Neural cell (in vitro differentiated cells): ENCODE measurements at regions not wholly inside any gene's neighbourhood (a gene's known extent, or its start where the extent isn't known, plus 50 kb on each side); places are given as distances from the start of the nearest gene placed in this dataset.

Experiments
- H2AFZ ChIP-seq: fragments of 200-600, 300-800 bp; sonication (generic), shearing (Covaris generic); 2 replicates; pipeline ENCODE4 v1.6.0; 2014; ENCODE audit warnings: low read depth, mild to moderate bottlenecking, antibody characterized with exemption, low read length, moderate library complexity
- H3F3A ChIP-seq: fragments of 200-600 bp; shearing (Covaris generic); 2 replicates; pipeline ENCODE4 v1.6.1; 2016; ENCODE audit warnings: mild to moderate bottlenecking, moderate library complexity, mixed read lengths, antibody characterized with exemption, low read length; ENCODE audit not compliant: insufficient read depth, poor library complexity, severe bottlenecking
- H3K27ac ChIP-seq: fragments of 200-600, 300-800 bp; sonication (generic), shearing (Covaris generic); 2 replicates; pipeline ENCODE4 v1.5.1; 2014; ENCODE audit warnings: mild to moderate bottlenecking, low read length, moderate library complexity
- H3K27me3 ChIP-seq: fragments of 300-800, 200-600 bp; sonication (generic), shearing (Covaris generic); 2 replicates; pipeline ENCODE4 v1.6.0; 2014; ENCODE audit warnings: mild to moderate bottlenecking, low read depth, low read length, moderate library complexity; ENCODE audit not compliant: insufficient read depth
- H3K36me3 ChIP-seq: fragments of 300-800, 200-600 bp; sonication (generic), shearing (Covaris generic); 2 replicates; pipeline ENCODE4 v1.5.1; 2014; ENCODE audit warnings: mild to moderate bottlenecking, antibody characterized with exemption, low read length, moderate library complexity; ENCODE audit not compliant: insufficient read depth
- H3K4me2 ChIP-seq: fragments of 300-800, 200-600 bp; sonication (generic), shearing (Covaris generic); 2 replicates; pipeline ENCODE4 v1.6.0; 2014; ENCODE audit warnings: mild to moderate bottlenecking, low read length
- H3K4me3 ChIP-seq: fragments of 300-800, 200-600 bp; sonication (generic), shearing (Covaris generic); 2 replicates; pipeline ENCODE4 v1.5.1; 2014; ENCODE audit warnings: mild to moderate bottlenecking, low read length, moderate library complexity
- H3K79me2 ChIP-seq: fragments of 200-600 bp; shearing (Covaris generic); replicated peaks from 2 replicates; pipeline ENCODE4 v1.6.0; 2014; ENCODE audit warnings: mild to moderate bottlenecking, low read length, moderate library complexity; ENCODE audit not compliant: insufficient read depth
- H3K9ac ChIP-seq: fragments of 300-800, 200-600 bp; sonication (generic), shearing (Covaris generic); 2 replicates; pipeline ENCODE4 v1.6.1; 2016; ENCODE audit warnings: mild to moderate bottlenecking, low read length, mixed read lengths
- H3K9me2 ChIP-seq: fragments of 200-600 bp; shearing (Covaris generic); 2 replicates; pipeline ENCODE4 v1.6.1; 2016; ENCODE audit warnings: mild to moderate bottlenecking, low read length, mixed read lengths; ENCODE audit not compliant: insufficient read depth
- H3K9me3 ChIP-seq: fragments of 200-600, 300-800 bp; sonication (generic), shearing (Covaris generic); 2 replicates; pipeline ENCODE4 v1.6.1; 2016; ENCODE audit warnings: mild to moderate bottlenecking, mixed run types, low read length, moderate library complexity, mixed read lengths
- H4K20me1 ChIP-seq: fragments of 200-600 bp; shearing (Covaris generic); 2 replicates; pipeline ENCODE4 v1.6.1; 2016; ENCODE audit warnings: mild to moderate bottlenecking, mixed run types; ENCODE audit not compliant: insufficient read depth
- EP300 ChIP-seq: fragments of 450-650 bp; conservative IDR thresholded peaks from 2 replicates; pipeline ENCODE4 v1.6.1; 2014; ENCODE audit warnings: antibody characterized with exemption, mild to moderate bottlenecking, moderate library complexity; ENCODE audit not compliant: poor library complexity, severe bottlenecking
- EZH2 ChIP-seq: fragments of 200-600, 300-800 bp; shearing (Covaris generic), sonication (generic); IDR thresholded peaks from 2 replicates; pipeline ENCODE4 v1.6.1; 2014; ENCODE audit warnings: antibody characterized with exemption, low read length, borderline replicate concordance, mild to moderate bottlenecking; ENCODE audit not compliant: insufficient read depth, poor library complexity, severe bottlenecking
- MXI1 ChIP-seq: fragments of 450-650 bp; conservative IDR thresholded peaks from 2 replicates; pipeline ENCODE4 v1.6.1; 2014; ENCODE audit warnings: antibody characterized with exemption, mild to moderate bottlenecking; ENCODE audit not compliant: poor library complexity, severe bottlenecking
- POLR2AphosphoS5 ChIP-seq: IDR thresholded peaks from 2 replicates; pipeline ENCODE4 v1.6.1; 2012
- RAD21 ChIP-seq: fragments of 450-650 bp; conservative IDR thresholded peaks from 2 replicates; pipeline ENCODE4 v1.6.1; 2014; ENCODE audit warnings: antibody characterized with exemption, mild to moderate bottlenecking, moderate library complexity
- SMC3 ChIP-seq: fragments of 450-650 bp; conservative IDR thresholded peaks from 2 replicates; pipeline ENCODE4 v1.6.1; 2014; ENCODE audit warnings: antibody characterized with exemption, mild to moderate bottlenecking, moderate library complexity; ENCODE audit not compliant: poor library complexity
- TAF1 ChIP-seq: IDR thresholded peaks from 2 replicates; pipeline ENCODE4 v1.6.1; 2012; ENCODE audit warnings: low read depth
- TF ChIP-seq, protein P1 (sequence below): fragments of 450-650 bp; IDR thresholded peaks from 2 replicates; pipeline ENCODE4 v1.5.1; 2014; ENCODE audit warnings: antibody characterized with exemption, mild to moderate bottlenecking, moderate library complexity; ENCODE audit not compliant: poor library complexity, severe bottlenecking
- TF ChIP-seq, protein P2 (sequence below): IDR thresholded peaks from 2 replicates; pipeline ENCODE4 v1.6.1; 2012; ENCODE audit warnings: borderline replicate concordance

DNA sequence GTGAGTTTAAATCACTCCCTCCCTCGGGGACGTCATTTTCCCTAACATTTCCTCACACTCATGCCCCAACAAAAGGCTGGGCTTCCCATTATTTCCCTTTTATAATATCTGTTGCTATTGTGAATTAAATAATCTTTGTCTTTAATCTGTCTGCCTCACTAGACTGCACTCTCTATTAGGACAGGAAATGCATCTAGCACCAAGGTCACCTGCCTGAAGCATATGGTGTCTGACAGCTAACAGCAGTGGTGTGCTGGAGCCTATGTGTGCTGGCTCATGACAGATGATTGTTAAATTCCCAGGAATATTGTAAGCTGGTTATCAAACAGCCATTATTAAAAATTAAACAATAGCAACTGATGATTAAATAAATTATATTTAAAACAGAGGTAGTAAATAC is 237.0 kb upstream of the CEP162 start:
- no peaks in the 10 kb centered on the region for H3K9me2 ChIP-seq
- no peak overlapping the region for H3K4me3 ChIP-seq
- H3F3A ChIP-seq, result no peaks in the 10 kb centered on the region
- no peaks in the 10 kb centered on the region for H3K27me3 ChIP-seq
- no peak overlapping the region for H3K9ac ChIP-seq
- no peaks in the 10 kb centered on the region for H4K20me1 ChIP-seq
- no peaks in the 10 kb centered on the region for H3K9me3 ChIP-seq
- H2AFZ ChIP-seq, result no peak overlapping the region
- no peaks in the 10 kb centered on the region for H3K36me3 ChIP-seq
- no peak overlapping the region for H3K4me2 ChIP-seq
- H3K27ac ChIP-seq, result no peak overlapping the region
- no peaks in the 10 kb centered on the region for H3K79me2 ChIP-seq
- TF ChIP-seq, protein P1, sequence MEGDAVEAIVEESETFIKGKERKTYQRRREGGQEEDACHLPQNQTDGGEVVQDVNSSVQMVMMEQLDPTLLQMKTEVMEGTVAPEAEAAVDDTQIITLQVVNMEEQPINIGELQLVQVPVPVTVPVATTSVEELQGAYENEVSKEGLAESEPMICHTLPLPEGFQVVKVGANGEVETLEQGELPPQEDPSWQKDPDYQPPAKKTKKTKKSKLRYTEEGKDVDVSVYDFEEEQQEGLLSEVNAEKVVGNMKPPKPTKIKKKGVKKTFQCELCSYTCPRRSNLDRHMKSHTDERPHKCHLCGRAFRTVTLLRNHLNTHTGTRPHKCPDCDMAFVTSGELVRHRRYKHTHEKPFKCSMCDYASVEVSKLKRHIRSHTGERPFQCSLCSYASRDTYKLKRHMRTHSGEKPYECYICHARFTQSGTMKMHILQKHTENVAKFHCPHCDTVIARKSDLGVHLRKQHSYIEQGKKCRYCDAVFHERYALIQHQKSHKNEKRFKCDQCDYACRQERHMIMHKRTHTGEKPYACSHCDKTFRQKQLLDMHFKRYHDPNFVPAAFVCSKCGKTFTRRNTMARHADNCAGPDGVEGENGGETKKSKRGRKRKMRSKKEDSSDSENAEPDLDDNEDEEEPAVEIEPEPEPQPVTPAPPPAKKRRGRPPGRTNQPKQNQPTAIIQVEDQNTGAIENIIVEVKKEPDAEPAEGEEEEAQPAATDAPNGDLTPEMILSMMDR, result no peak
- no peak for TF ChIP-seq MXI1
- TF ChIP-seq, protein P2, sequence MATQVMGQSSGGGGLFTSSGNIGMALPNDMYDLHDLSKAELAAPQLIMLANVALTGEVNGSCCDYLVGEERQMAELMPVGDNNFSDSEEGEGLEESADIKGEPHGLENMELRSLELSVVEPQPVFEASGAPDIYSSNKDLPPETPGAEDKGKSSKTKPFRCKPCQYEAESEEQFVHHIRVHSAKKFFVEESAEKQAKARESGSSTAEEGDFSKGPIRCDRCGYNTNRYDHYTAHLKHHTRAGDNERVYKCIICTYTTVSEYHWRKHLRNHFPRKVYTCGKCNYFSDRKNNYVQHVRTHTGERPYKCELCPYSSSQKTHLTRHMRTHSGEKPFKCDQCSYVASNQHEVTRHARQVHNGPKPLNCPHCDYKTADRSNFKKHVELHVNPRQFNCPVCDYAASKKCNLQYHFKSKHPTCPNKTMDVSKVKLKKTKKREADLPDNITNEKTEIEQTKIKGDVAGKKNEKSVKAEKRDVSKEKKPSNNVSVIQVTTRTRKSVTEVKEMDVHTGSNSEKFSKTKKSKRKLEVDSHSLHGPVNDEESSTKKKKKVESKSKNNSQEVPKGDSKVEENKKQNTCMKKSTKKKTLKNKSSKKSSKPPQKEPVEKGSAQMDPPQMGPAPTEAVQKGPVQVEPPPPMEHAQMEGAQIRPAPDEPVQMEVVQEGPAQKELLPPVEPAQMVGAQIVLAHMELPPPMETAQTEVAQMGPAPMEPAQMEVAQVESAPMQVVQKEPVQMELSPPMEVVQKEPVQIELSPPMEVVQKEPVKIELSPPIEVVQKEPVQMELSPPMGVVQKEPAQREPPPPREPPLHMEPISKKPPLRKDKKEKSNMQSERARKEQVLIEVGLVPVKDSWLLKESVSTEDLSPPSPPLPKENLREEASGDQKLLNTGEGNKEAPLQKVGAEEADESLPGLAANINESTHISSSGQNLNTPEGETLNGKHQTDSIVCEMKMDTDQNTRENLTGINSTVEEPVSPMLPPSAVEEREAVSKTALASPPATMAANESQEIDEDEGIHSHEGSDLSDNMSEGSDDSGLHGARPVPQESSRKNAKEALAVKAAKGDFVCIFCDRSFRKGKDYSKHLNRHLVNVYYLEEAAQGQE, result no peak
- no peak for TF ChIP-seq TAF1
- no peak for TF ChIP-seq SMC3
- no peak for TF ChIP-seq EZH2
- TF ChIP-seq RAD21, result no peak
- no peak for TF ChIP-seq EP300

DNA sequence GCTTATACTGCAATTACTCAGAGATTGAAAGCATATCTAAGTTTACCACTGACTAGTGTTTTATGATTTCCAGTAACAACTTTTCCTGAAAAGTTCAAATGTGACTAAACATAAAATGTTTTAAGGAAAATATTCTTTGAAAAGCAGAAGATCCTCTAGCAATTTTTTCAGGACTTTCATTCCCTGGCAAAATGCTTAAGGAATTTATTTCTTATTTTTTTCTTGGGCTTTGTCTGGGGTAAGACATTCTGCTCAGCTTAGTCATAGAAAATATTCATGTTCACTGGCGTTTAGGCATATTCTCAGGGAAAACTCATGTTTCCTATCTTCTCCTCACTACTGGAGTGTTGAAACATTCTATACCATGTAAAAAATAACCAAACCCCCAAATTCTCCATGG is 235.3 kb upstream of the CEP162 start:
- Histone ChIP-seq H3K27me3 (no peaks in the 10 kb centered on the region), H3K9me3 (no peaks in the 10 kb centered on the region), H3K4me2 (no peak overlapping the region), H2AFZ (no peak overlapping the region), H4K20me1 (no peaks in the 10 kb centered on the region), H3F3A (no peaks in the 10 kb centered on the region), H3K9ac (no peak overlapping the region), H3K27ac (no peak overlapping the region), H3K4me3 (no peak overlapping the region), H3K9me2 (no peaks in the 10 kb centered on the region), H3K36me3 (no peaks in the 10 kb centered on the region), H3K79me2 (no peaks in the 10 kb centered on the region)
- TF ChIP-seq POLR2AphosphoS5 (no peak), EP300 (no peak), MXI1 (no peak), RAD21 (no peak), EZH2 (no peak), TAF1 (no peak), SMC3 (no peak)
- TF ChIP-seq, protein P1, result no peak
- TF ChIP-seq, protein P2, result no peak
